SU-DHL-6 (cell line): ENCODE measurements at regions not wholly inside any gene's neighbourhood (a gene's known extent, or its start where the extent isn't known, plus 50 kb on each side); places are given as distances from the start of the nearest gene placed in this dataset.

Source experiments
- EZH2phosphoT487 ChIP-seq: fragments of 200-600 bp; sonication (generic), shearing (Covaris generic); conservative IDR thresholded peaks from 2 replicates; pipeline ENCODE4 v1.6.1; 2018; ENCODE audit warnings: mild to moderate bottlenecking, antibody characterized with exemption, low read length, moderate library complexity, mixed read lengths
- TF ChIP-seq, protein P1 (sequence below): fragments of 200-600 bp; sonication (generic); IDR thresholded peaks from one replicate; pipeline ENCODE4 v1.5.1; 2017; ENCODE audit warnings: antibody characterized with exemption, mild to moderate bottlenecking, low read length, moderate library complexity; ENCODE audit not compliant: insufficient read depth, poor library complexity, severe bottlenecking

DNA sequence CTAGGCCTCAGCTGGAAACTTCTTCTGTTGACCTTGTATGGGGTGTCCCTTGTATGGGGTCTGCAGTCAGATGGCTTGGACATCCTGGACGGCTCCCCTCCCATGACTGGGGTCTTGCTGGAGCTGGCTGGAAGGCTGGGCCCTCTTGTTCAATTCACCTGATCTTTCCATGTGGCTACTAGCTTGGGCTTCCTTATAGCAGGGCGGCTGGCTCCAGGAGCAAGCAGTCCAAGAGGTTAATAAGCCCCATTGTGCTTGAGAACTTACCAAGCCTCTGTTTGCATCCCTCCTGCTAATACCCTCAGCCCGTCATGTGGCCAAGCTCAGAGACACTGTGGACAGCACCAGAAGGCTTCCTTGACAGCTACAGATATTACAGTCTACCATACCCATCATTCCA, 111.6 kb upstream of the NPAS2 start:
- TF ChIP-seq, protein P1, sequence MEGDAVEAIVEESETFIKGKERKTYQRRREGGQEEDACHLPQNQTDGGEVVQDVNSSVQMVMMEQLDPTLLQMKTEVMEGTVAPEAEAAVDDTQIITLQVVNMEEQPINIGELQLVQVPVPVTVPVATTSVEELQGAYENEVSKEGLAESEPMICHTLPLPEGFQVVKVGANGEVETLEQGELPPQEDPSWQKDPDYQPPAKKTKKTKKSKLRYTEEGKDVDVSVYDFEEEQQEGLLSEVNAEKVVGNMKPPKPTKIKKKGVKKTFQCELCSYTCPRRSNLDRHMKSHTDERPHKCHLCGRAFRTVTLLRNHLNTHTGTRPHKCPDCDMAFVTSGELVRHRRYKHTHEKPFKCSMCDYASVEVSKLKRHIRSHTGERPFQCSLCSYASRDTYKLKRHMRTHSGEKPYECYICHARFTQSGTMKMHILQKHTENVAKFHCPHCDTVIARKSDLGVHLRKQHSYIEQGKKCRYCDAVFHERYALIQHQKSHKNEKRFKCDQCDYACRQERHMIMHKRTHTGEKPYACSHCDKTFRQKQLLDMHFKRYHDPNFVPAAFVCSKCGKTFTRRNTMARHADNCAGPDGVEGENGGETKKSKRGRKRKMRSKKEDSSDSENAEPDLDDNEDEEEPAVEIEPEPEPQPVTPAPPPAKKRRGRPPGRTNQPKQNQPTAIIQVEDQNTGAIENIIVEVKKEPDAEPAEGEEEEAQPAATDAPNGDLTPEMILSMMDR, result no peak
- TF ChIP-seq EZH2phosphoT487, result no peak
